ENCODE measurements at regions not wholly inside any gene's neighbourhood (a gene's known extent, or its start where the extent isn't known, plus 50 kb on each side); places are given as distances from the start of the nearest gene placed in this dataset.

DNA sequence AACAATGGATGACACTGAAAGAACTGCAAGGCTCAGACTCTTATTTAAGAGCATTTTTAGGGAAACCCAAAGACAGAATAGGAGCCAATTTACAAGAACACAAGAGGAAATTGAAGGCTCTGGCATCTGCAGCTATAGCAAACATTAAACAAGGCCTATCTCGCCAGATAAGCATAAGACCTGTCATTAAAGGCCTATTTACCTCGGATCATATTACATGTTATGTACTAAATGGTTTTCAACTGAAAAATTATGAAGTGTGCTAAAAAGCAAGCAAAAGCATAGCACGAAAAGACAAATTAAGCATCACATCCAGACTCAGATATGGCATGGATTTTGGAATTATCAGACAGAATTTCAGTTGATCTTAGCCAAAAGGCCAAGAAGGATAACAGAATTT is 617.1 kb downstream of the SQOR start:
- Mint-ChIP-seq H3K27me3 (no peaks in the 10 kb centered on the region), H3K36me3 (ENCODE audit: low read depth) (no peaks in the 10 kb centered on the region), H3K27ac (no peak overlapping the region), H3K4me3 (no peak overlapping the region), H3K9me3 (no peaks in the 10 kb centered on the region), H3K4me1 (ENCODE audit: low read depth) (no peaks in the 10 kb centered on the region)
- intact Hi-C loops (cut with micrococcal nuclease), result no loop called here

DNA sequence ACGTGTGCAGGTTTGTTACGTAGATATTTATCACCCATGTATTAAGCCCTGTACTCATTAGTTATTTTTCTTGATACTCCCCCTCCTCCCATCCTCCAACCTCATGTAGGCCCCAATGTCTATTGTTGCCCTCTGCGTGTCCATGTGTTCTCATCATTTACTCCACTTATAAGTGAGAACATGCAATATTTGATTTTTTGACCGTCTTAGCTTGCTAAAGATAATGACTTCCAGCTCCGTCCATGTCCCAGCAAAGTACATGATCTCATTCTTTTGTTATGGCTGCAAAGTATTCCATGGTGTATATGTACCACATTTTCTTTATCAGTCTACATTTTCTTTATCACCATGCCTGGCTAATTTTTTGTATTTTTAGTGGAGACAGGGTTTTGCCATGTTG is 623.2 kb downstream of the SQOR start:
- no peaks in the 10 kb centered on the region for H3K4me1 Mint-ChIP-seq (ENCODE audit: low read depth)
- H3K27me3 Mint-ChIP-seq, result no peaks in the 10 kb centered on the region
- intact Hi-C loops (cut with micrococcal nuclease), result no loop called here
- H3K27ac Mint-ChIP-seq, result no peak overlapping the region
- no peak overlapping the region for H3K4me3 Mint-ChIP-seq
- H3K36me3 Mint-ChIP-seq (ENCODE audit: low read depth), result no peaks in the 10 kb centered on the region
- peaks cover 24% of the 10 kb centered on the region for H3K9me3 Mint-ChIP-seq

DNA sequence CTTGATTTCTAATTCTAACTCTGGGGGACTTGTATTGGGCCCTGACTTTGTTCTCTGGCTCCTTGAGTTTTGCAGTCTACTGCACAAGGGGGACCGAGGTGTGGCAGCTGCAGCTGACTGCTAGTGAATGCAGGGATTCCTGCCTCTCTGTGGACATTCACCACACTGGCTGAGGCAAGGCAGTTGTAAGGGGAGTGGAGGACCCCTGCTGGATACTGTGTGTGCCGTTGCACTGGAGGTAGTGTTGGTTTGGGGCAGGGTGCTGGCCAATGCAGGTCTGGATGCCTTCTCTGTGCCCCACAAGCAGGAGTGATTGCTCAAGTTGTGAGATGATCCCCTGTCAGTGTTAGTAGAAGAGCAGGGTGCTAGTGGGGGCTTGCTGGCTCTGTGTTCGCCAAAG is 626.1 kb downstream of the SQOR start:
- H3K27me3 Mint-ChIP-seq, result no peaks in the 10 kb centered on the region
- H3K4me1 Mint-ChIP-seq (ENCODE audit: low read depth), result no peaks in the 10 kb centered on the region
- no peak overlapping the region for H3K27ac Mint-ChIP-seq
- H3K9me3 Mint-ChIP-seq, result peaks cover 30% of the 10 kb centered on the region
- intact Hi-C loops (cut with micrococcal nuclease), result no loop called here
- H3K36me3 Mint-ChIP-seq (ENCODE audit: low read depth), result no peaks in the 10 kb centered on the region
- no peak overlapping the region for H3K4me3 Mint-ChIP-seq

DNA sequence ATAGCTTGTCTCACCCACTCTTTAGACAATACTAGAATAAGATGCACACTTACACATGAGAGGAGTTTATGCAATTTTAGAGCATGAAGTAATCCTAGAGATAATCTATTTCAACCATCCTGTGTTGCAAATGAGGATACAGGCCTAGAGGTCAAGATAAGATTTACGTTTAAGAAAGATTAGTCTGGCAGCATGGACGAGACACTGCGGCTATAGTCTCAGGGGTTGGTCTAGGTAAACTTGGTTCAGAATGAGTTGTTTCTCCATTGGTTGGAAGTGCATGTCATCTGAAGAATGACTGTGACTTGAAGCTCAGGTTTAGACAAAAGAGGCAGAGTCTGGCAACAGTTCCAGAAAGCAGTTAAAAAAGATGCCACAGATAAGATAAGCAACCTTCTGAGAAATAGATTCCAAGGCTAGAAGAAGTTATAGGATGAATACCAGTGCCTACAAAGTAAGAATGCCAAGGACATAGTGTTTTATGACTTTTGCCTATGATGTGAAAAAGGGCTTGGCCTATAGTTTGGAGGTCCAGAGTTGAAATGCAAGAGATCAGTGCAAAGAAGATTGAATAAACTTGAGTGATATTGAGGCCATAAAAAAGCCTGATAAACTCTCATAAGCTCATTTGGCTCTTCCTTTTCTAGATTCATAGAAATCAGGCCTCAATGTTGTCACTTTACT is 631.0 kb downstream of the SQOR start:
- H3K27me3 Mint-ChIP-seq, result no peaks in the 10 kb centered on the region
- no peak overlapping the region for H3K27ac Mint-ChIP-seq
- no peaks in the 10 kb centered on the region for H3K4me1 Mint-ChIP-seq (ENCODE audit: low read depth)
- peaks cover 23% of the 10 kb centered on the region for H3K9me3 Mint-ChIP-seq
- H3K36me3 Mint-ChIP-seq (ENCODE audit: low read depth), result no peaks in the 10 kb centered on the region
- no peak overlapping the region for H3K4me3 Mint-ChIP-seq
- intact Hi-C loops (cut with micrococcal nuclease), result no loop called here

DNA sequence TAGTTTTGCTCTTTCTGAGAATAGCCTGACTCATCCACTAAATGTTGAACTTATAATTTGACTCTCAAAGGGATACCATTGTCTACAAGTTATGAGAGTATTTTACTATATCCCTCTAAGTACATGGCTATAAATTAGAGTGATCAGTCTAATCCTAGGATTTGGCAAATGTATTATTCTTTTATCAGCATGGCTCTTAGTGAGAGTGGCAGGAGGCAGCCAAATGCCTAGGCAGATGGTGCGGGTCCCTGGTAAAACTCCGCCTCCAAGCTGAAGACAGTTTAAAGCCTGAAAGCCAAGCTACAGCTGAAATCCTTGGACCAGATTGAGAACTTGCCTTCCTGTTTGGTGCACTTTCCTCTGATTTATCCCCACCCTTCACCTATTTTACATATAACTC is 631.8 kb downstream of the SQOR start:
- H3K4me3 Mint-ChIP-seq, result no peak overlapping the region
- H3K36me3 Mint-ChIP-seq (ENCODE audit: low read depth), result no peaks in the 10 kb centered on the region
- no peak overlapping the region for H3K27ac Mint-ChIP-seq
- H3K27me3 Mint-ChIP-seq, result no peaks in the 10 kb centered on the region
- intact Hi-C loops (cut with micrococcal nuclease), result no loop called here
- no peaks in the 10 kb centered on the region for H3K4me1 Mint-ChIP-seq (ENCODE audit: low read depth)
- peaks cover 14% of the 10 kb centered on the region for H3K9me3 Mint-ChIP-seq

DNA sequence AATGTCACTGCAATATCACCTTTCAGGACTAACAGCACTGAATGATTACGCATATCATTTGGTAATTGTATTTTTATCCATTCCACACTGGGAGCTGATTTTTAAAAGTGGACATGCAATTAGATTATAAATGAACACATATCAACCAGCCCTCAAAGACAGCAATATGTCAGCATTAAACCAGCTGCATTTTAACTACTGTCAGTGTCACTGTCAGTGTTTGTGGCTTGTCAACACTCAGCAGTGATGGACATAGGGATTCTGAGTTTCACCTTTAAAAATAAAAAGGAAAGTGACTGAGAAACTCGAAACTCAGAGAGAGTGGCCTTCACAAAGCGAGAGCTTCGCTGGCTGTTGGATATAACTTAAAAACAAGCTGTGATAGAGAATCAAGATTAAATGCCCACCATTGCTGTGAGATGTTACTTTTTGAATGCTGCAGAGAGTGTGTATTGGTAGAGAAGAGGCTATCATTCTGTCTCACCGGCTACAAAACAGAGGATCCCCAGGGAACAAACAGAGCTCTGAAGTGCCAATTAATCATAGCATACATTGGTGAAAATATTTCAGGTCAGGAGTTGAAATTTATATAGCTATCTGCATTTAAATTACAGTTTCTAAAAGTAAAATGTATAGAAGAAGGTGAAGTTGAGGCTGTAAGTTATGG is 635.8 kb downstream of the SQOR start:
- Mint-ChIP-seq H3K4me3 (no peak overlapping the region), H3K9me3 (peaks cover 9% of the 10 kb centered on the region), H3K4me1 (ENCODE audit: low read depth) (no peaks in the 10 kb centered on the region), H3K27ac (no peak overlapping the region), H3K27me3 (no peaks in the 10 kb centered on the region), H3K36me3 (ENCODE audit: low read depth) (no peaks in the 10 kb centered on the region)
- intact Hi-C loops (cut with micrococcal nuclease), result no loop called here

DNA sequence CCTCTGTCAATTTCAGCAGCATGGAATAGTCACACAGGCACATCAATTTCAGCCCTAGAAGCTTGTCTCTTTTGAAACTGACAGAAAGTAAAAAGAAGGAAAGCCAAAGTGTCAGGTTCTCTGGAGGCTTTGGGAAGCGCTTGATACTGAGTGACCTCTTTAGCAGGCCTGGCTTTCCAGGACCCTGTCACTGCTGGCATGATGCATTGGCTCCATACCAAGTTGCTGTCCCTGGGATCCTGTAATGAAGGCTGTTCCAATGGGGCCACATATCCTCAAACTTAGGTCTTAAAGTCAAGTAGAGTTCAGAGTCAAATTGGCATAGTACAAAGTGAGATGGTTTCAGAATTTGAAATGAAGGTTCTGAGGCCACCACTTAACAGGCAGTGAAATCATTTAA is 640.9 kb downstream of the SQOR start:
- intact Hi-C loops (cut with micrococcal nuclease), result no loop called here
- Mint-ChIP-seq H3K27ac (no peak overlapping the region), H3K27me3 (no peaks in the 10 kb centered on the region), H3K4me1 (ENCODE audit: low read depth) (no peaks in the 10 kb centered on the region), H3K4me3 (no peak overlapping the region), H3K36me3 (ENCODE audit: low read depth) (no peaks in the 10 kb centered on the region), H3K9me3 (peaks cover 9% of the 10 kb centered on the region)

DNA sequence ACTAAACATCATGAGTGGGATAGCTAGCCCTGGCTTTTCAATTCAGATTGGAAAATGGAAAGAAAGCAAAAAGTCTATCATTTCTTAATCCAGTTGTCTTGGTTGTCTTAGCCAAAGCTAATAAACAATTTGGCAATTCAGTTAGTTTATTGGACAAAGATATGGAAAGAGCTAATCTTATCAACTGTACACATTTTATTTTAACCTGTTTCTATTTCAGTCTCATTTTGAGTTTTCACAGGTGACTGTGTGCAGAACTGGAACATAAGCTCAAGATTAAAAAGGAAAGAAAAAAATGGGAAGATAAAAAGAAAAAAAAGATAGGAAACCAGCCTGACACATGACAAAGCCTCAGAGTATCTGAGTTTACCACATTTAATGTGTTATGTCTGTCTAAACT is 642.6 kb downstream of the SQOR start:
- Mint-ChIP-seq H3K27me3 (no peaks in the 10 kb centered on the region), H3K4me3 (no peak overlapping the region), H3K36me3 (ENCODE audit: low read depth) (no peaks in the 10 kb centered on the region), H3K27ac (no peak overlapping the region), H3K9me3 (peaks cover 8% of the 10 kb centered on the region), H3K4me1 (ENCODE audit: low read depth) (no peaks in the 10 kb centered on the region)
- intact Hi-C loops (cut with micrococcal nuclease), result no loop called here

DNA sequence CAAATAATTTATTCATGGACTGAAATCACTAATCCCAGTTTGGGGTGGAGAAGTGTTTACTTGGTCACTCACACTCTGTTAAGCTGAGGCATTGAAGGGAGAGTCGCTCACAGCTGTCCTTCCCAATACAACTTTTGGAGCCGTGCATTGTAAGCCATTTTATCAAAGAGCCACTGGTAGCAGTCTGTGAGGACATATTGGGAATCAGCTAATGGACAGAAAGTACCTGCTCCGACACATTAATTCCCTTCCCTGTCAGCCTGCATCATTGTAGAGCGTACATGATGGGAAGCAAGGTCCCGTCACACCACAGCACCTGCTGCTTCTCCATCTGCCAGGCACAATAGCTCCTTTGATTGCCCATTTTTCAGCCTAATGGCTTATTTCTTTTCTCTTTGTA is 643.2 kb downstream of the SQOR start:
- H3K27me3 Mint-ChIP-seq, result no peaks in the 10 kb centered on the region
- H3K4me3 Mint-ChIP-seq, result no peak overlapping the region
- intact Hi-C loops (cut with micrococcal nuclease), result no loop called here
- no peaks in the 10 kb centered on the region for H3K36me3 Mint-ChIP-seq (ENCODE audit: low read depth)
- H3K27ac Mint-ChIP-seq, result no peak overlapping the region
- no peaks in the 10 kb centered on the region for H3K4me1 Mint-ChIP-seq (ENCODE audit: low read depth)
- peaks cover 2% of the 10 kb centered on the region for H3K9me3 Mint-ChIP-seq

DNA sequence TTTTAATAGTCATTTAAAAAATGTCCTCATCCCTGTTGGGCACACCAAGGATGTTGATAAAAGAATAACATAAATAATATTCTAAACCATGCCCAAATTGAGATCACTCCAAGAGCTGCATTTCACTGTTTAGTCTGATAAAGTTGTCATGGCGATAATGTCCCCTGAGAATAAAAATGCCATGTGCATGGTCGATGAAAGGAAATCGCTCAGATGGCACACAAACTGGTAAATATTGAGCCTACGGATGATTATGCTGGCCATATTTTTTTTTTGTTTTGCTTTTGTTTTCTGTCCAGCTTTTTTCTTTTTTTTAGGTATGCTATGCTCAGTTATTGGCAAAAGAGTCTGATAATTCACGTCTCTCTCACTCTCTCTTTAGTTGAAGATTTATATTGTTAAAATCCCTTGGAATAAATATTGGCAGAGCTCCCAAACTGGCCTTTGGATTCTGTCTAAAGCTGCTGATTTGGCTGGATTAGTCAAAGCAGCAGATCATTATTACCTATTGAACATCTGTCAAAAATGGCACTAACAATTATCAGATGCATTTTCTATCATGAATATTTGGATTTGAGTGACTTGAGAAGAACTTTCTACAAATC is 643.8 kb downstream of the SQOR start:
- H3K27me3 Mint-ChIP-seq, result no peaks in the 10 kb centered on the region
- H3K36me3 Mint-ChIP-seq (ENCODE audit: low read depth), result no peaks in the 10 kb centered on the region
- no peak overlapping the region for H3K27ac Mint-ChIP-seq
- no peak overlapping the region for H3K4me3 Mint-ChIP-seq
- H3K4me1 Mint-ChIP-seq (ENCODE audit: low read depth), result no peaks in the 10 kb centered on the region
- intact Hi-C loops (cut with micrococcal nuclease), result no loop called here
- H3K9me3 Mint-ChIP-seq, result no peaks in the 10 kb centered on the region

DNA sequence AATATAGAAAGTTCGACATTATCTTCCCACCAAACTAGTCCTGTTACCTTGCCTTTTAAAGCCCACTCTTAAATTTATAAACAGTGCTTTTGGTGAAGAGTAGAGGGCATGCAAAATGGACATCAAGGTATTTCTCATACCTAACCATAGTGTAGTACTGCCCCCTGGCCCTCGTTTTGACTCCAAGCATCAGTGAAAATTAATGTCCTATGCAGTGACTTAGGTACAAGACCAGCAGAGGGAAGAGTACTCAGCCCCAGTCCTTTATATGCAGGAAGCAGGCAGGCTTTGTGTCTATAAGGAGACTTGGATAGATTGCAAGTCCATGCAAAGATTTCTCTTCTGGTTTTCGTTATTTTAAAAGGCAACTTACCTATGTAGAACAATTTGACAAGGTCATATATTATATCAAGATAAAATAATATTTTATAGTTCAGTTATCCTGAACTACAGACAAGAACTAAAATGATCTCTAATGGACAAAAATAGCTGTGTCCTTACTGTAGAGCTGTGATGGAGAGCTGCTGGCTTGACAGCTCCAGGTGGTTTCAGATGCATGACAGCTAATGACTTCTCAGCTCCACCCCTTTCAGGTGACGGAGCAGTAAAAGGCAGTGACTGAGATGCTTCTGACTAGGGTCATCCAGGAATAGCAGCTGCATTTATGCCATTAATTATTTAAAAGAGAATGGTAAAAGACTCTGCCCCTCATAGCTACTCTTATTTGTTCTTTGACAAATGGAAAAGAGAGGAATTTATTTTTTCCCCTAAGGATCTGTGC is 646.1 kb downstream of the SQOR start:
- Mint-ChIP-seq H3K4me1 (ENCODE audit: low read depth) (no peaks in the 10 kb centered on the region), H3K4me3 (no peak overlapping the region), H3K27ac (no peak overlapping the region), H3K9me3 (no peaks in the 10 kb centered on the region), H3K27me3 (no peaks in the 10 kb centered on the region), H3K36me3 (ENCODE audit: low read depth) (no peaks in the 10 kb centered on the region)
- intact Hi-C loops (cut with micrococcal nuclease), result no loop called here

DNA sequence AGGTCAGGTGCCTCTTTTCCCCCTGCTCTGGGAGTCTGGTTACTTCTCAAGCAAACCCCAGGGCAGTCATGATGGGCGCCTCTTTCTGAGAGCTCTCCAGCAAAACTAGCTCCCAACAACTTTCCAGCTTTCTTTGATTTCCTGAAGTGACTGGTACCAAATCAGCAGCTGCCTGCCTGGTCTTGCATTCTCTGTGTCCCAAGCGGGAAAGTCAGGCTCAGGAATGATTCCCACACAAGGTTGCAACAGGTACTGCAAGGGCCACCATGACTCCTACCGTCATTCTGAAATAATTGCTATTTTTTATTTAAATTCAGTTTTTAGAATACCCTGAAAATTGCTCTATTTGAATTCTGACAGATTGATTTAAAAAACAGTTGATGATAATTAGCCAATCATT is 658.7 kb downstream of the SQOR start:
- Mint-ChIP-seq H3K36me3 (ENCODE audit: low read depth) (no peaks in the 10 kb centered on the region), H3K4me3 (no peak overlapping the region), H3K27me3 (no peaks in the 10 kb centered on the region), H3K27ac (no peak overlapping the region), H3K4me1 (ENCODE audit: low read depth) (no peaks in the 10 kb centered on the region), H3K9me3 (no peaks in the 10 kb centered on the region)
- intact Hi-C loops (cut with micrococcal nuclease), result no loop called here

DNA sequence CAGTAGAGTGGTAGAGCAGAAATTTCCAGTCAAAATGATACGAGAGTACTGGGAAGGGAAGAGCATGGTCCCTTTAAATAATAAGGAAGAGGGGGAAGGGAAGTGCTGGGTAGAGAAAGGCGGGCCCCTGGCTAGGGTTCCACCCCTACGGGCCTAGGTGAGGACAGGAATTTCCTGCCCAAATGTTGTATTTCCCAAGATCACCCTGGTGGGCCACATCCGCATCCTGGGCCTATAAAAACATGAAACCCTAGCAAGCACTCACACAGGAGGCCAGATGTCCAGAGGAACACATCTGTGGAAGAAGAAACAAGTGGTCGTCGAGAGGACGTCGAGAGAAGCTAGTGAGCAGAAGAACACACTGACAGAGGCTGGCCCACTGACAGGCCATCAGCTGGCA is 661.2 kb downstream of the SQOR start:
- Mint-ChIP-seq H3K9me3 (no peaks in the 10 kb centered on the region), H3K4me3 (no peak overlapping the region), H3K27ac (no peak overlapping the region), H3K27me3 (no peaks in the 10 kb centered on the region), H3K36me3 (ENCODE audit: low read depth) (no peaks in the 10 kb centered on the region), H3K4me1 (ENCODE audit: low read depth) (no peaks in the 10 kb centered on the region)
- intact Hi-C loops (cut with micrococcal nuclease), result no loop called here

DNA sequence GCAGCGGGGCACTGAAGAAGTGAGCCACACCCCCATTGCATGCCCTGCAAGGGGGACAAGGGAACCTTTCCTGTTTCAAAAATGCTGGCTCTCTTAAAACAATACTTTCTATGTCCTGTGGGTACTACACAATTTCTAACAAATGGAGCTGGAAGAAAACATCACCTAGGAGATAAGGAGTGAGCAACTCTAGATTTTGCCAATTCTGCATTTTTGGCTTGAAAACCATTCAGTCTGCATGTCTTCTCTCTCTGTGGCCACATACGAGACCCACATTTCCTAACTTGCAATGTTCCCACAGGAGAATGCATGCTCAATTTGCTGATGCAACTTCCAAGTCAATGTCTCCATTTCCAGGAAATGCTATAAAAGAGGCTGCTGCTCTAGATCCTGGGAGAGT is 662.0 kb downstream of the SQOR start:
- H3K4me1 Mint-ChIP-seq (ENCODE audit: low read depth), result no peaks in the 10 kb centered on the region
- H3K36me3 Mint-ChIP-seq (ENCODE audit: low read depth), result no peaks in the 10 kb centered on the region
- no peak overlapping the region for H3K27ac Mint-ChIP-seq
- H3K4me3 Mint-ChIP-seq, result no peak overlapping the region
- no peaks in the 10 kb centered on the region for H3K9me3 Mint-ChIP-seq
- no peaks in the 10 kb centered on the region for H3K27me3 Mint-ChIP-seq
- intact Hi-C loops (cut with micrococcal nuclease), result no loop called here
